Testis (tissue), 2 donors: ENCODE measurements at regions not wholly inside any gene's neighbourhood (a gene's known extent, or its start where the extent isn't known, plus 50 kb on each side); places are given as distances from the start of the nearest gene placed in this dataset.

Experiments
- DNase-seq: peaks from one replicate; pipeline ENCODE4 v3.0.0-alpha.2; 2019
- H3K27ac ChIP-seq, 2 donors: fragments of 200-600 bp; sonication (generic); one replicate each; pipeline ENCODE4 v1.5.1; 2019
- H3K27me3 ChIP-seq: fragments of 200-600 bp; sonication (generic); one replicate; pipeline ENCODE4 v1.5.1; 2019
- H3K36me3 ChIP-seq: fragments of 200-600 bp; sonication (generic); one replicate; pipeline ENCODE4 v1.5.1; 2017; ENCODE audit warnings: low read depth; ENCODE audit errors: missing control alignments
- H3K4me1 ChIP-seq: fragments of 200-600 bp; sonication (generic); one replicate; pipeline ENCODE4 v1.5.1; 2019
- H3K4me3 ChIP-seq, 2 donors: fragments of 200-600 bp; sonication (generic); one replicate each; pipeline ENCODE4 v1.5.1; 2017 to 2019
- H3K9me3 ChIP-seq: fragments of 200-600 bp; sonication (generic); one replicate; pipeline ENCODE4 v1.5.1; 2017
- POLR2A ChIP-seq: fragments of 450-650 bp; IDR thresholded peaks from one replicate; pipeline ENCODE4 v1.6.1; 2017; ENCODE audit warnings: antibody characterized with exemption, mild to moderate bottlenecking, moderate library complexity
- WGBS, 2 donors: methylation state at CpG; one replicate each; pipeline ENCODE4 v1.1.5; 2018; 5-methylcytosine and 5-hydroxymethylcytosine counted together
- intact Hi-C: fragments of 100-400 bp; cut with DNase I; formaldehyde crosslinking; loops from one replicate; pipeline ENCODE4 v1.15.1; 2023; ENCODE audit warnings: low total_unique reads
- TF ChIP-seq, protein P1 (sequence below), 3 experiments: fragments of 450-650 bp in 2 of 3; fragments of 200-600 bp in 1 of 3; sonication (generic) in 1 of 3; IDR thresholded peaks; one replicate each; pipeline ENCODE4 v1.5.1; 2016 to 2019; ENCODE audit warnings: antibody characterized with exemption in 3 of 3, mild to moderate bottlenecking in 2 of 3, moderate library complexity in 1 of 3

DNA sequence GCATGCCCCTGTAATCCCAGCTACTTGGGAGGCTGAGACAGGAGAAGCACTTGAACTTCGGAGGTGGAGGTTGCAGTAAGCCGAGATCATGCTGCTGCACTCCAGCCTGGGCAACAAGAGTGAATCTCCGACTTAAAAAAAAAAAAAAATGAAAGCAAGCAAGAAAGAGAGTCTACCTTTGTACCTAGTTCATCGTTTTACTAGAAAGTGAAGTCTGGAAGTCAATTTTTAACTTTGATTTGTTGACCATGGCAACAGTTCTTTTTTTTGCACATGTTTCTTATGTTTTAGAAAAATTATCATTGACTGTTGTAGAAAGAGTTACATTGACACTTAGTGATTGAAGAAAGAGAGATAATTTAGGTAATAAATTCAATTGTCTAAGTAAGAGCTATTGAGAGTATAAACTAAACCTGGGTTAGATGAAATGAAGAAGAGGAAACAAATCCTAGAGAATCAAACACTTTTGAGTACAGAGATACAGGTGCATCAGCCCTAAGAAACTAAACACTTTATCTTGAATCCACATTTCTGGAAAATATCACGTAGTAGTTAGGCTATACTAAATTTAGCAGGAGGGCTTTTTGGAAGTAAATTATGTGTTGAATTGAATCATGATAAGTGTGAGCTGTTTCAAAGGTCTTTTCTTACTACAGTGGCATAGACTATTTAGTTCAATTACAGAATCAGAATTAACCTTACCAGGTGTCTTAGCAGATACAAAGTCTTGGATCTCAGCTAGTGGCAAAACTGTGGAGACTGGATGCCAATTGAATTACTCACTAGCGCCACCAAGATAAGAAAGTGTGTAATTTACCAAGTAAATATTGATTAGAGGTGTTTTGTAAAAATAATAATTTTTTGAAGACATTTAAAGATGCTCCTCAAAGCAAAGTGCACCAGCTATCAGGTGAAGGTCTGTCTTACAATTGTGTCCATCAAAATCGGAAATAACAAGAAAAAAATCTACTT, 303.4 kb upstream of the NRXN1 start:
- WGBS, 2 donors: 76 to 78% methylated on average over 7 of the region's 7 CpGs
- TF ChIP-seq POLR2A: no peak
- TF ChIP-seq, protein P1, sequence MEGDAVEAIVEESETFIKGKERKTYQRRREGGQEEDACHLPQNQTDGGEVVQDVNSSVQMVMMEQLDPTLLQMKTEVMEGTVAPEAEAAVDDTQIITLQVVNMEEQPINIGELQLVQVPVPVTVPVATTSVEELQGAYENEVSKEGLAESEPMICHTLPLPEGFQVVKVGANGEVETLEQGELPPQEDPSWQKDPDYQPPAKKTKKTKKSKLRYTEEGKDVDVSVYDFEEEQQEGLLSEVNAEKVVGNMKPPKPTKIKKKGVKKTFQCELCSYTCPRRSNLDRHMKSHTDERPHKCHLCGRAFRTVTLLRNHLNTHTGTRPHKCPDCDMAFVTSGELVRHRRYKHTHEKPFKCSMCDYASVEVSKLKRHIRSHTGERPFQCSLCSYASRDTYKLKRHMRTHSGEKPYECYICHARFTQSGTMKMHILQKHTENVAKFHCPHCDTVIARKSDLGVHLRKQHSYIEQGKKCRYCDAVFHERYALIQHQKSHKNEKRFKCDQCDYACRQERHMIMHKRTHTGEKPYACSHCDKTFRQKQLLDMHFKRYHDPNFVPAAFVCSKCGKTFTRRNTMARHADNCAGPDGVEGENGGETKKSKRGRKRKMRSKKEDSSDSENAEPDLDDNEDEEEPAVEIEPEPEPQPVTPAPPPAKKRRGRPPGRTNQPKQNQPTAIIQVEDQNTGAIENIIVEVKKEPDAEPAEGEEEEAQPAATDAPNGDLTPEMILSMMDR (IDR thresholded peaks at IDR 0.05): peak in 1 of 3 experiments; percentile 41
- no peak for DNase-seq
- Histone ChIP-seq H3K36me3 (no peaks in the 10 kb centered on the region), H3K4me3 (no peak overlapping the region), H3K4me1 (no peaks in the 10 kb centered on the region), H3K9me3 (no peaks in the 10 kb centered on the region), H3K27me3 (no peaks in the 10 kb centered on the region), H3K27ac (no peak overlapping the region)
- intact Hi-C loops: no loop called here

DNA sequence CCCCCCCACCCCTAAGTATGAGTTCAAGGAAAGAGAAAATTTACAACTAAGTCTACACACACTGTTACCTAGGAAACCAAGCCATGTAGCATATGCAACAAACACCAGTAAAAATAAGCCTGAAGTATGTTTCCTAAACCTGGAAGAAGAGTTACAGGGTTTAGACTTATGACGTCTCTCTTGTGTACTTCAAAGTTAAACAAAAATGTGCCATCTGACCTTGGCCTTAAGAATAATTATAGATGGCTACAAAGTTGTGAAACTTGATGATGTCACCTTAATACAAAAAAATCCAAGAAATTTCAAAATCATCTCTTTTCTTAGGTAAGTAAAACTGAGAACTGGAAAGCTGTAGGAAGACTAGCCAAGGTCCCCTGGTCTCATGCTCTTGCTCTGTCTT, 297.6 kb upstream of the NRXN1 start:
- DNase-seq: no peak
- no peaks in the 10 kb centered on the region for H3K27me3 ChIP-seq
- WGBS, 2 donors: 51 to 52% methylated on average over 1 of the region's 1 CpG
- no peaks in the 10 kb centered on the region for H3K4me1 ChIP-seq
- H3K27ac ChIP-seq: no peak overlapping the region
- H3K36me3 ChIP-seq: no peaks in the 10 kb centered on the region
- no peaks in the 10 kb centered on the region for H3K9me3 ChIP-seq
- TF ChIP-seq, protein P1 (IDR thresholded peaks at IDR 0.05): no peak
- TF ChIP-seq POLR2A: no peak
- H3K4me3 ChIP-seq: no peak overlapping the region
- intact Hi-C loops: no loop called here

DNA sequence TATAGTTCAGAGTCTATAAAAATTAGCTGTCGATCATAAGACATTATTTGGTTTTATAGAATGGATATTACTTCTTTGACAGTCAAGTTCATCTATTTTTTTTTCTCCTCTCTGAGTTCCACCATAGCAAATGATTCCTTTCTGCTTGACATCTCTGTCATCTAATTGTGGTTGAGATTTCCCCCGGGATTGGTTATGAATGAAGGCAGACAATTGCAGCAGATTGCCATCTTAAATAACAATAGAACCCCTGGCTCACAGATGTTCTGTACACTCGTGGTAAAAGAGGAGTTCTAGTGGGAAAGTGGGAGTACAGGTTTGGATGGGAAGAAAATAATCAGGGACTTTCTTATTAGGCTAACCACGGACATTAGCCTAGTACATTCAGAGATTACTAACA, 292.1 kb upstream of the NRXN1 start:
- Histone ChIP-seq H3K27me3 (no peaks in the 10 kb centered on the region), H3K4me1 (no peaks in the 10 kb centered on the region), H3K36me3 (no peaks in the 10 kb centered on the region), H3K9me3 (no peaks in the 10 kb centered on the region), H3K4me3 (no peak overlapping the region), H3K27ac (no peak overlapping the region)
- TF ChIP-seq, protein P1 (IDR thresholded peaks at IDR 0.05): no peak
- TF ChIP-seq POLR2A: no peak
- WGBS, 2 donors: 58 to 66% methylated on average over 4 of the region's 4 CpGs
- intact Hi-C loops: no loop called here
- DNase-seq: no peak

DNA sequence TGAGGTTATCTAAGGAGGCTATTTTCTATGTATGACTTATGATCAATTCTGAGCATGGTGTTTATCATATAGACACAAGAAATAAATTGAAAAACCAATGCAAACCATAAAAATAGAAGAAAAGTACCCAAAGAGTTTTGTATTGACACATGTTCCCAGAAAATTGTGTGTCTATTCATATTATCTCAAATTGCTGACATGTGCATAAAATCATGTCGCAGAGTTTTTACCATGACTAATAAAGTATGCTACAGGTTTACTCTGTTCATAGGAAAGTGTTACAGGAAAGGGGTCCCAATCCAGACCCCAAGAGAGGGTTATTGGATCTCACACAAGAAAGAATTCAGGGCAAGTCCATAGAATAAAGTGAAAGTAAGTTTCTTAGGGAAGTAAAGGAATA, 290.7 kb upstream of the NRXN1 start:
- TF ChIP-seq, protein P1 (IDR thresholded peaks at IDR 0.05): no peak
- TF ChIP-seq POLR2A: no peak
- no peak for DNase-seq
- Histone ChIP-seq H3K36me3 (no peaks in the 10 kb centered on the region), H3K4me1 (no peaks in the 10 kb centered on the region), H3K9me3 (no peaks in the 10 kb centered on the region), H3K27me3 (no peaks in the 10 kb centered on the region), H3K27ac (no peak overlapping the region), H3K4me3 (no peak overlapping the region)
- 89 to 96% methylated on average over 1 of the region's 1 CpG for WGBS, 2 donors
- intact Hi-C loops: no loop called here

DNA sequence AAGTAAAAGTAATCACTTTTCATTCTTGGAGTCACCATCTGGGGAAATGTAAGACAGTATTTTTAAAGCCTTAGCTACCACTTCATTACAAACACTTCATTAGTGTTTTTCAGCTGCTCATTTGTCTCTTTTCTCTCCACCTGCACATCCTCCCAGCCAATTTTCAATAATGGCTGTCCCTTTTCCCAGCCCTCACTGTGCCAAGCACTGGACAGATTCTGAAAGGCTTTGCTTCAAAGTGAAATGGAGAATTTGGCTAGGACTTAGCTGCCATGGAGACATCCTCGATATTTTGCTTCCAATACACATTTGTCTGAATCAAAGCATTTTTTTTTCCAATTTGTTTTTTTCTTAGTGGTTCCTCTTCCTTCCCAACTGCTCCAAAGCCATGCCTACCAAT, 272.4 kb upstream of the NRXN1 start:
- intact Hi-C loops: no loop called here
- Histone ChIP-seq H3K27me3 (no peaks in the 10 kb centered on the region), H3K9me3 (no peaks in the 10 kb centered on the region), H3K4me1 (no peaks in the 10 kb centered on the region), H3K4me3 (no peak overlapping the region), H3K36me3 (no peaks in the 10 kb centered on the region), H3K27ac (no peak overlapping the region)
- 53 to 55% methylated on average over 1 of the region's 1 CpG for WGBS, 2 donors
- no peak for DNase-seq
- TF ChIP-seq POLR2A: no peak
